IMR-90 (cell line): ENCODE measurements at regions not wholly inside any gene's neighbourhood (a gene's known extent, or its start where the extent isn't known, plus 50 kb on each side); places are given as distances from the start of the nearest gene placed in this dataset.

Experiments used
- ATAC-seq: fragments of 200-7000 bp; cut with Tn5 transposase; 2 replicates; pipeline ENCODE4 v1.9.1; 2020; ENCODE audit warnings: low read depth, mild to moderate bottlenecking, moderate library complexity
- BruUV-seq: library from RNA; stranded (reverse); fragments of 400-500 nt; replicated peaks from 2 replicates; lab custom pipeline; 2021; lab: Mats Ljungman, UMichigan
- CTCF ChIA-PET: fragments of 300-600 bp; formaldehyde crosslinking; extraction: SDS; loops from one replicate; lab custom pipeline; 2021; ENCODE audit warnings: antibody characterized with exemption; lab: Yijun Ruan, JAX
- POLR2A ChIA-PET: fragments of 300-600 bp; sonication (Branson Sonifier 250); formaldehyde crosslinking; loops from one replicate; lab custom pipeline; 2022; ENCODE audit warnings: antibody characterized with exemption; ENCODE audit not compliant: unreplicated experiment; lab: Charles Lee
- DNase-seq: peaks from one replicate; pipeline ENCODE4 v3.0.0; 2013
- H2AFZ ChIP-seq: replicated peaks from 2 replicates; pipeline ENCODE3; 2013; ENCODE audit warnings: low read length, mild to moderate bottlenecking; ENCODE audit not compliant: poor library complexity
- H2AK5ac ChIP-seq: 2 replicates; pipeline ENCODE4 v1.6.1; 2013; ENCODE audit warnings: low read depth, low read length, inconsistent platforms
- H2AK9ac ChIP-seq: replicated peaks from 2 replicates; pipeline ENCODE3; 2013; ENCODE audit warnings: mild to moderate bottlenecking, low read depth, low read length, moderate library complexity; ENCODE audit not compliant: poor library complexity
- H2BK120ac ChIP-seq: 2 replicates; pipeline ENCODE4 v1.6.1; 2013; ENCODE audit warnings: low read depth, low read length, inconsistent platforms
- H2BK15ac ChIP-seq: 3 replicates; pipeline ENCODE4 v1.6.1; 2013; ENCODE audit warnings: low read depth, low read length, inconsistent platforms
- H2BK20ac ChIP-seq: 2 replicates; pipeline ENCODE4 v1.6.1; 2013; ENCODE audit warnings: low read depth, mild to moderate bottlenecking, inconsistent platforms, low read length, moderate library complexity
- H2BK5ac ChIP-seq: 2 replicates; pipeline ENCODE4 v1.6.1; 2013; ENCODE audit warnings: mild to moderate bottlenecking, low read depth, low read length, inconsistent platforms; ENCODE audit not compliant: poor library complexity, severe bottlenecking
- H3K14ac ChIP-seq: replicated peaks from 2 replicates; pipeline ENCODE4 v1.6.1; 2013; ENCODE audit warnings: low read depth, low read length, inconsistent platforms
- H3K18ac ChIP-seq: 2 replicates; pipeline ENCODE4 v1.6.1; 2013; ENCODE audit warnings: low read depth, low read length, control low read depth
- H3K23ac ChIP-seq: 2 replicates; pipeline ENCODE4 v1.6.1; 2013; ENCODE audit warnings: low read depth, low read length, inconsistent platforms
- H3K27ac ChIP-seq: 2 replicates; pipeline ENCODE4 v1.5.1; 2013; ENCODE audit warnings: mild to moderate bottlenecking, control low read depth, low read length; ENCODE audit not compliant: insufficient read depth
- H3K27me3 ChIP-seq: 2 replicates; pipeline ENCODE4 v1.6.1; 2013; ENCODE audit warnings: low read length; ENCODE audit not compliant: control insufficient read depth, insufficient read depth
- H3K36me3 ChIP-seq: 2 replicates; pipeline ENCODE4 v1.6.1; 2013; ENCODE audit warnings: low read length, mixed read lengths; ENCODE audit not compliant: control insufficient read depth, insufficient read depth
- H3K4ac ChIP-seq: 2 replicates; pipeline ENCODE4 v1.6.1; 2013; ENCODE audit warnings: low read depth, low read length, inconsistent platforms
- H3K4me1 ChIP-seq: 2 replicates; pipeline ENCODE4 v1.6.1; 2013; ENCODE audit warnings: low read length, mixed read lengths; ENCODE audit not compliant: control insufficient read depth, insufficient read depth
- H3K4me2 ChIP-seq: 2 replicates; pipeline ENCODE4 v1.6.1; 2013; ENCODE audit warnings: low read depth, mild to moderate bottlenecking, control low read depth, low read length, moderate library complexity
- H3K4me3 ChIP-seq: 2 replicates; pipeline ENCODE4 v1.5.1; 2013; ENCODE audit warnings: low read depth, mild to moderate bottlenecking, control low read depth, low read length, moderate library complexity; ENCODE audit not compliant: insufficient read depth
- H3K56ac ChIP-seq: 2 replicates; pipeline ENCODE4 v1.6.1; 2013; ENCODE audit warnings: low read length, inconsistent platforms; ENCODE audit not compliant: insufficient read depth; ENCODE audit errors: extremely low read depth
- H3K79me1 ChIP-seq, 2 experiments: 2 replicates each; pipeline ENCODE4 v1.6.1; 2013; ENCODE audit warnings: low read length in 2 of 2, inconsistent platforms in 1 of 2, low read depth in 1 of 2
- H3K9ac ChIP-seq: 2 replicates; pipeline ENCODE4 v1.6.1; 2013; ENCODE audit warnings: low read depth, low read length, control low read depth
- H3K9me1 ChIP-seq: 2 replicates; pipeline ENCODE4 v1.6.1; 2013; ENCODE audit warnings: low read length, inconsistent platforms; ENCODE audit not compliant: insufficient read depth
- H3K9me3 ChIP-seq: 2 replicates; pipeline ENCODE4 v1.6.1; 2013; ENCODE audit warnings: low read length; ENCODE audit not compliant: control insufficient read depth, insufficient read depth
- H4K20me1 ChIP-seq: 2 replicates; pipeline ENCODE4 v1.6.1; 2013; ENCODE audit warnings: low read length, inconsistent platforms; ENCODE audit not compliant: insufficient read depth
- H4K5ac ChIP-seq: 2 replicates; pipeline ENCODE4 v1.6.1; 2013; ENCODE audit warnings: mild to moderate bottlenecking, low read depth, low read length, control low read depth
- H4K8ac ChIP-seq, 2 experiments: 2 replicates each; pipeline ENCODE4 v1.6.1; 2013; ENCODE audit warnings: low read depth in 2 of 2, low read length in 2 of 2, control low read depth in 1 of 2, inconsistent platforms in 1 of 2
- H4K91ac ChIP-seq: 2 replicates; pipeline ENCODE4 v1.6.1; 2013; ENCODE audit warnings: low read depth, low read length, inconsistent platforms; ENCODE audit not compliant: insufficient read depth
- BHLHE40 ChIP-seq: fragments of 150-350 bp; IDR thresholded peaks from 2 replicates; pipeline ENCODE4 v1.6.1; 2016; ENCODE audit warnings: mild to moderate bottlenecking, low read depth, low read length
- CEBPB ChIP-seq: IDR thresholded peaks from 2 replicates; pipeline ENCODE4 v1.6.1; 2012; ENCODE audit warnings: low read depth, low read length, improper control_type of control experiment
- FOS ChIP-seq: fragments of 150-350 bp; IDR thresholded peaks from 2 replicates; pipeline ENCODE4 v1.6.1; 2016; ENCODE audit warnings: low read depth, low read length
- MAZ ChIP-seq: IDR thresholded peaks from 2 replicates; pipeline ENCODE4 v1.6.1; 2012; ENCODE audit warnings: low read depth, mild to moderate bottlenecking, low read length, improper control_type of control experiment, moderate library complexity, borderline replicate concordance
- MXI1 ChIP-seq: IDR thresholded peaks from 2 replicates; pipeline ENCODE4 v1.6.1; 2012; ENCODE audit warnings: low read depth, mild to moderate bottlenecking, low read length, moderate library complexity, borderline replicate concordance
- NFE2L2 ChIP-seq: fragments of 150-350 bp; IDR thresholded peaks from 2 replicates; pipeline ENCODE4 v1.6.1; 2016; ENCODE audit warnings: low read depth, mild to moderate bottlenecking, low read length
- POLR2A ChIP-seq: IDR thresholded peaks from 2 replicates; pipeline ENCODE4 v1.6.1; 2012; ENCODE audit warnings: mild to moderate bottlenecking, low read depth, low read length
- RCOR1 ChIP-seq: IDR thresholded peaks from 2 replicates; pipeline ENCODE4 v1.6.1; 2012; ENCODE audit warnings: mild to moderate bottlenecking, low read length, improper control_type of control experiment; ENCODE audit not compliant: insufficient replicate concordance
- RFX5 ChIP-seq: IDR thresholded peaks from 2 replicates; pipeline ENCODE4 v1.8.0; 2012; ENCODE audit warnings: low read depth, mild to moderate bottlenecking, low read length, moderate library complexity
- SMC3 ChIP-seq: fragments of 150-350 bp; IDR thresholded peaks from 2 replicates; pipeline ENCODE4 v1.6.1; 2016; ENCODE audit warnings: low read depth, mild to moderate bottlenecking, antibody characterized with exemption, low read length, moderate library complexity
- dilution Hi-C: fragments of 300-500 bp; cut with HindIII; formaldehyde crosslinking; loops from one replicate; pipeline ENCODE4 v1.14.3; 2018; ENCODE audit warnings: low sequenced_read_pairs; ENCODE audit not compliant: unreplicated experiment
- in situ Hi-C: fragments of 300-500 bp; cut with MboI; formaldehyde crosslinking; loops from 3 replicates; pipeline ENCODE4 v1.14.3; 2019; ENCODE audit warnings: low sequenced_read_pairs, inconsistent platforms, mixed read lengths
- intact Hi-C: fragments of 100-400 bp; cut with micrococcal nuclease; formaldehyde crosslinking; loops from 2 replicates; pipeline ENCODE4 v1.10.0; 2022
- TF ChIP-seq, protein P1 (sequence below): conservative IDR thresholded peaks from 2 replicates; pipeline ENCODE4 v1.5.1; 2012; ENCODE audit warnings: mild to moderate bottlenecking, low read depth, low read length, improper control_type of control experiment

DNA sequence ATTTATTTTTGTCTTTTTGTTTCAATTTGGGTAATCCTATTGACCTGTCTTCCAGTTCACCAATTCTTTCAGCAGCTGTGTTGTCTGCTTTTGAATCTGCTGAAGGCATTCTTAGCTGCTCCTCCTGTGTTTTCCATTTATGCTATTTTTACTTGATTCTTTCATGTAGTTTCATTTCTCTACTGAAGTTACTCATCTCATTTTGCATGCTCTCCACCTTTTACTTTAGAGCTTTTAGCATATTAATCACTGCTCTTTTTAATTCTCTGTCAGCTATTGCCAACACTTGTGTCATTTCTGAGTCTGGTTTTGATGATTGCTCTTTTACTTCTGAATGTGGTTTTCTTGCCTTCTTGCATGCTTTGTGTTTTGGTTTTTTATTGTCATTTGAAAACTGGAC, 496.0 kb upstream of the CLINT1 start:
- POLR2A ChIA-PET: no interaction called here
- Histone ChIP-seq H2AK5ac (no peak overlapping the region), H3K4me2 (no peak overlapping the region), H3K9me3 (no peaks in the 10 kb centered on the region), H3K27me3 (no peaks in the 10 kb centered on the region), H3K27ac (no peak overlapping the region), H3K4me3 (no peak overlapping the region), H3K56ac (no peak overlapping the region), H2BK120ac (no peak overlapping the region), H3K36me3 (no peaks in the 10 kb centered on the region), H3K14ac (no peak overlapping the region), H4K8ac (no peak overlapping the region), H2AK9ac (no peak overlapping the region), H4K5ac (no peak overlapping the region), H2BK15ac (no peak overlapping the region), H3K4me1 (no peaks in the 10 kb centered on the region), H3K4ac (no peak overlapping the region), H2BK20ac (no peak overlapping the region), H3K23ac (no peak overlapping the region), H4K91ac (no peak overlapping the region), H3K18ac (no peak overlapping the region), H4K20me1 (no peaks in the 10 kb centered on the region), H3K9ac (no peak overlapping the region), H3K9me1 (no peaks in the 10 kb centered on the region), H2AFZ (no peak overlapping the region), H2BK5ac (no peak overlapping the region), H3K79me1 (no peaks in the 10 kb centered on the region)
- no TSS peak for BruUV-seq
- DNase-seq (no peak), ATAC-seq (no peak)
- intact Hi-C loops (no loop called here), in situ Hi-C loops (no loop called here), dilution Hi-C loops (no loop called here)
- CTCF ChIA-PET: no interaction called here
- TF ChIP-seq RCOR1 (no peak), SMC3 (no peak), CEBPB (no peak), FOS (no peak), RFX5 (no peak), MAZ (no peak), NFE2L2 (no peak), MXI1 (no peak), POLR2A (no peak), BHLHE40 (no peak)
- TF ChIP-seq, protein P1, sequence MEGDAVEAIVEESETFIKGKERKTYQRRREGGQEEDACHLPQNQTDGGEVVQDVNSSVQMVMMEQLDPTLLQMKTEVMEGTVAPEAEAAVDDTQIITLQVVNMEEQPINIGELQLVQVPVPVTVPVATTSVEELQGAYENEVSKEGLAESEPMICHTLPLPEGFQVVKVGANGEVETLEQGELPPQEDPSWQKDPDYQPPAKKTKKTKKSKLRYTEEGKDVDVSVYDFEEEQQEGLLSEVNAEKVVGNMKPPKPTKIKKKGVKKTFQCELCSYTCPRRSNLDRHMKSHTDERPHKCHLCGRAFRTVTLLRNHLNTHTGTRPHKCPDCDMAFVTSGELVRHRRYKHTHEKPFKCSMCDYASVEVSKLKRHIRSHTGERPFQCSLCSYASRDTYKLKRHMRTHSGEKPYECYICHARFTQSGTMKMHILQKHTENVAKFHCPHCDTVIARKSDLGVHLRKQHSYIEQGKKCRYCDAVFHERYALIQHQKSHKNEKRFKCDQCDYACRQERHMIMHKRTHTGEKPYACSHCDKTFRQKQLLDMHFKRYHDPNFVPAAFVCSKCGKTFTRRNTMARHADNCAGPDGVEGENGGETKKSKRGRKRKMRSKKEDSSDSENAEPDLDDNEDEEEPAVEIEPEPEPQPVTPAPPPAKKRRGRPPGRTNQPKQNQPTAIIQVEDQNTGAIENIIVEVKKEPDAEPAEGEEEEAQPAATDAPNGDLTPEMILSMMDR: no peak
